HG03469 (cell line): ENCODE measurements at regions not wholly inside any gene's neighbourhood (a gene's known extent, or its start where the extent isn't known, plus 50 kb on each side); places are given as distances from the start of the nearest gene placed in this dataset.
"Not testable (repeated sequence)": the region's sequence is repeated elsewhere in the genome, so short reads cannot be mapped to it uniquely, and the experiment has no call there.

Experiments used
- ATAC-seq: cut with Tn5 transposase; IDR thresholded peaks from one replicate; pipeline ENCODE4 v1.9.1; 2021; ENCODE audit warnings: mild to moderate bottlenecking, moderate library complexity, moderate number of reproducible peaks; ENCODE audit not compliant: unreplicated experiment

DNA sequence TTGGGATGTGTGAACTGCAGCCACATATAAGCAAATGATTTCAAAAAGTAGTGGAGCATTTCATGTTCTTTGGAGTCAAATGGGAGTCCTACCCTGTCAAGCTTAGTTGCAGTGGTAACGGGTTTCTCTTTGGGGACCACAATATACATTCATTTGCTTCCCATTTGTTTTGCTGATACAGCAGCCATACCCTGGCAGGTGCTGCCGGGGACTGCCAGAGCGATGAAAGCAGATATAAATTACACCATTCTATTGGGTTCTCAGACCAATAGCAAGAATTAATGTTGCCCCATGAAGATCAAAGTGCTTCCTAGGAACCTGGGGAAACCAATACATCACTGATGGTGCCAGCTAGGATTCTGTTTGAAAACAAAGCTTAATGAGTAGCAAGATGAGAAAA is 1621.5 kb upstream of the FLRT2 start:
- no peak for ATAC-seq

DNA sequence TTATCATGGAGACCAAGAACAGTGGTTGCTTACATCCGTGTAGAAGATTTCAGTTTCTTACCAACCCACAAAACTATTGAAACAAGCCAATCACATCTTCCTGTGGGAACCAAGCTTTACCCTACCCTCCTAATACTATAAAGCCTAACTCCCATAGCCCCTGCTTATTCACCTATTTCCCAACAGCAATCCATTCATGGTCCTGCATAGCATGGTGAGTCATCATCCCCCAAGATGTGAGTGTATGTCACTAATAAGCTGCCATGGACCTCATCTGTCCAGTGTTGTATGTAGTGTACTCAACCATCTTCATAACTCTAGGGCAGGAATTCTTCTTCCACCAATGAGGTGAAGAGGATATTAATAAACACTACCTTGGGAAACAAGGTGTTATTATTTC is 1620.4 kb upstream of the FLRT2 start:
- no peak for ATAC-seq

DNA sequence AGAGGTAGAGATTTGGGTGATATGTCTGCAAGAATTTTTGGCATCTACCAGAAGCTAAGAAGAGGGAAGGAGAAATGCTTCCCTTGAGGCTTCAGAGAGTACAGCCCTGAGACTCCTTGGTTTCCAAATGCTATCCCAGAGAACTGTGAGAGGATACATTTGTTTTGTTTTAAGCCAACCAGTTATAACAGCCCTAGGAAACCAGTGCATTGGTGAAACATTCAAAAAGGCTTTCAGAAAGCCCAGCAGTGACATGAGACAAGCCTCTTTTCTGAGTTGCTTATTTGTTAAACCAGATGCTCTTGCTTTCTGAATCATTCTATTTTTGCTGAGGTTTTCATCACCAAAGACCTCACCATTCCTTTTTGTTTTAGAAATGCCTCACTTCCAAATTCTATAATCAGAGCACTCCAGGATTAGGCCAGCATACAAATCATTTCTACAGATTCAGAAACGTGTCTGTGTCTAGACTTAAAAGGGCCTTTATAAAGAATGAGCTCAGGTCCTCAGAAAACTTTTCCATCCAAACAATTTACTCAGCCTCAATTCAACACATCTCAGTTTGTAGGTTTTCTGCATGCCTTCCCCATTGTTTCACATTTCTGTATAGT is 1617.8 kb upstream of the FLRT2 start:
- ATAC-seq: no peak

DNA sequence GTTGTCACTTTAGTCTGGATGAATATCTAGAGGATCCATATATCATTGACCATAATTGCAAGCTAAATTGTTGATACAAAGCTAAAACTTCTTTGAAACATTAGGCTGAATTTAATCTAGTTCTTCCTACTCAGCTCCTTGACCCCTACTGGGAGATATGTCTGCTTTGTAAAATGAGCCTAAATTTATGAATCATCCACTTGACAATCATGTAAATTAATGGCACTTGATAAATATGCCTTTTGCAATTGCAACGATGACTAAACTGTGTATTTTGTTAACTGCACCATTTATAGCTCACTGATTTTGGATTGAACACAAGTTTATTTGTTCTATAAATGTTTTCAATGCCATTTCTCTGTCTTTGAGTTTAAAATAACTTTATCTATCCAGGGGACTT is 1616.5 kb upstream of the FLRT2 start:
- no peak for ATAC-seq

DNA sequence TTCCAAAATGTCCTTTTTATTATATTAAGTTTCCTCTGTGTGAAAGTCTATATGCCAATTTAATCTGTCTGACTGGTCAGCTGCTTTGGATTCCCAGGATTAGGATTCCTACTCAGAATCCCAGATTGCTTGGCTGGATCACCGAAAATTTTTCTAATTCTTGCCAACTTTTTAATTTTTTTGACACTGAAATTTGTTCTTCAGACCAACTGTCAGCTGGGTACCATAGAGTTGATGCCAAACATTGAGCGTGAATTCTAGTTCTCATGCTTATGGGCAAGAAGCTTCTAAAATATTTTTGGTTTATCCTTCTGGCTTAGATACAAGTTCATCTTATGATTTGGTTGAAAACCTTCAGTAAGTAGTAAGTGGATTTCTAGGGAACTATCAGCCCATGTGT is 1611.4 kb upstream of the FLRT2 start:
- ATAC-seq: no peak

DNA sequence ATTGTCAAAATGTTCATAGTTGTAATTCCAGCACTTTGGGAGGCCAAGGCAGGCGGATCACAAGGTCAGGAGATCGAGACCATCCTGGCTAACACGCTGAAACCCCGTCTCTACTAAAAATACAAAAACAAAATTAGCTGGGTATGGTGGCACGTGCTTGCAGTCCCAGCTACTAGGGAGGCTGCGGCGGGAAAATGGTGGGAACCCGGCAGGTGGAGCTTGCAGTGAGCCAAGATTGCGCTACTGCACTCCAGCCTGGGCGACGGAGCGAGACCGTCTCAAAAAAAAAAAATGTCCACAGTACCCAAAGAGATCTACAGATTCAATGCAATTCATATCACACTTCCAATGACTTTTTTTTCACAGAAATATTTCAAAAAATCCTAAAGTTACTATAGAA is 1610.3 kb upstream of the FLRT2 start:
- ATAC-seq: not testable (repeated sequence)

DNA sequence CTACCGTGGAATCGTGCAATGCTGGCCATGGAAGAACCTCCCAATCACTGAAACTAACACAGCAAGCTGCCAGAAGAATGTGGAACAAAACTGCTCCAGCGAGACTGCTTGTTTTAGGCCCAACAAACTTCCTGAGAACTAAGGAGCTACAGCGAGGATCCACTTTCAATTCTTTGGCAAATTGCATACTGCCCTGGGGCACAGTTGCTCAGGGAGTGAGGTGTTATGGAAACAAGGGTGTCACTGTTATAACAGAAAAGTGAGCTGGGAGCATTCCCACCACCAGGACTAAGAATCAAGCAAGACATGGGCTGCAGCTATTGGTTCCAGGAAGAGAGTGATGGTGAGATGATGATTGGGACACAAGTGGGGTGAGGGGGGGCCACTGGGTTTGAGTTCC is 1606.1 kb upstream of the FLRT2 start:
- ATAC-seq: no peak

DNA sequence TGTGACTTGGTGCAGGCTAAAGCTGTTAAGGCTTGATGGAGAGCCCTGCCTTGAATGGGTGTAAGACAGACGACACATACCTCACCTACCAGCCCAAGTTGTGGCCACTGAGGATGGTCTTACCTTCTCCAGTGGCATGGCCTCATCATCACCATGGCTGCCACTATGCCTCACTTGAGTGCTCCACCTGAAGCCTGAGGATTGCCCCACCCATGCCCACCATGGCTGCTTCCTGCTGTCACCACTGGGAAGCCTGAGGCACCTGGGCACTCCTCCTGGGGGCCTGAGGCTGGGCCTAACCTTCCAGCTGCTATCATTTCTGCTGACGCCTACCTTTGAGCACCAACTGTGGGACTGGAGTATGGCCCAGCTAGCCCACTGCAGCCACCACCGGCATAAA is 1605.7 kb upstream of the FLRT2 start:
- no peak for ATAC-seq

DNA sequence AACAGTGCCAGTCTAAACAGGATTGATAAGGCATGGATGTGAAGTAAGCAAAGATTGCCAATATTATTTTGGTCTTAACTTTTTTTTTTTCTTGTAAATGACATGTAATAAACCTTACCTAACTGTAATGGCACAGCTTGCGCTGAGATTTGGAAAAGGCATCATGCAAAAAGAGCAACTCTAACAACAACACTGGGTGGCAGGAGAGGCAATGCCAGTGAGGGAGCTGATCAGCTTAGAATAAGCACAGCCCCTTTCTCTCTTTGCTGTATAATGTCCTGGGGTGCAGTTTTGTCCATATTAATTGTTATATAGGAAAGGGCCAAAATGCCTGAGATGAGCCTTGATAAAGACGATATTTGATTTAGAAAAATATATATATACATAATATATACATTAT is 1589.7 kb upstream of the FLRT2 start:
- no peak for ATAC-seq

DNA sequence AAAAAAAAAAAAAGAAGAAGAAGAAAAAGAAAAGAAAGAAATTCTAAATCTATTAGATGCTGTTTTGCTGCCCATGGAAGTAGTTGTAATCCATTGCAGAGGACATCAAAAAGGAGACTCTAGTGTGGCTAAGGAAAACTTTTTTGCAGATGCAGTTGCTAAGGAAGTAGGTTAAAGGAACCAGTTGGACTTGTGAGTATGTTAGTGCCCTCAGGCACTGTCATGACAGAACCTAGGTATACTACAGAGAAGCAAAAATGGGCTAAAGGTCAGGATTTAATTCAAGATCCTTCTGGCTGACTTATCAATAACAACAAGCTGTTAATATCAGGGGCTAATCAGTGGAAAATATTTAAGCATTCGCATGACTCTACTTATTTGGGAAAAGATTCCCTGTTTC is 1571.6 kb upstream of the FLRT2 start:
- no peak for ATAC-seq

DNA sequence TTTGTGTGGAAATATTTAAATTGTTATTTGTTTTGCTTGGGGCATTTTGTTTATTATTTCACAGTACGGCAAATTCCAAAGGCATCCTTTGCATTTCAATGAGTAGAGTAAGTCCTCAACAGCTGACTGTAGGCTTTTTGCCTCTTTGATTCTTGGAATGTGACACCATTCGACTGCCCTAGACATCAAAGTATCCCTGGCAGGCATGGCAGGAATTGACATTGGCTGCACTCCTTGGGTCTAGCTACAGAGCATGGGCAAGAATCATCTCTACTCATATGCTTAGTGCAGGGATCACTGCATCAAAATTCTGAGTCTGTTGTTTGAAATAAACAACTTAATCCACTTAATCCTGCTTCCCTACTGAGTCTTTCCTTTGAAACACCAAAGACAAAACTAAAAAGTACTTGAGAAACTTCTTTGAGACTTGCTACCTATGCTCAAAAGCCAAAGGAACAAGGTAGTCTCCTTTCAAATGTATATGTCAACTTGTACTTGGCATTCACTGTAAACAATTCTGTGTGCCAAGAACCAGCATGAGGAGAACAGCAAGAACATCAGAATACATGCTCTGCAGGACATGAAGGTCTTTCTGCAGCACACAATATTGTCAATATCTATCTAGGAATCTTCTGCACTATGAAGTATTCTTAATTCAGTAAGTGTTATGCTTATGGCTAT is 1569.0 kb upstream of the FLRT2 start:
- ATAC-seq: no peak

DNA sequence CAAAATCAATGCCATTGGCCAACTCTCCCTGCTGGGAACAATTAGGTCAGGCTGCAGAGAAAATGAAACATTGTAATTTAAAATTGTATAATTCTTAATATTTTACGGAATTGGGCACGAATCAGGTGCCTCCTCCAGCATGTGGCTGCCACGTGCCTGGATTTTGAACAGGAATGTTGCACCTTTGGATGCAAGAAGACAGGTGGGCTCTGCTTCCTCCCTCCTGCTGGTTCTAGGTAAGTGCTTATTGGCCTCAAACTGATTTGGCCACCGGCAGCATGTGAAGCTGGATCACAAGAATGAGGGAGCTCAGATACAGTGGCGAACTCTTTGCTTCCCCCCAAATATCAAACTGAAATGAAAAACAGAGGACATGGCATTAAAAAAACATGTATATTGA is 1559.9 kb upstream of the FLRT2 start:
- ATAC-seq: no peak

DNA sequence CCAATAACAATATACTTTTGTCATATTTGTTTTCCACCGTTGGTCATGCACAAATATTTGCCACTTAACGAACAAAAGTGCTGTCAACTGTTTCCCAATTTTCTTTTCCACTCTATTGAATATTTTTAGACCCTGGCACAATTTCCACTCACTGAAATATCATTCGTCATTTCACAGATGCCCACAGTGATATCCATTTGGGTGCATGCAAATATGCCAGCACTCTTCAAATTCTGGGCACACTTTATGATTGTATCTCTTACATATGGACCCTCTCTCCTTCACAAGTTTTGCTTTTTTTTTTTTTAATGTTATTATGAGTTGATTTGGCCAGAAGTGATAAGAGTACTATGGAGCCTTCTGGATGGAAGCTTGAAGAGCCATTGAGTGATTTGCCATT is 1557.3 kb upstream of the FLRT2 start:
- no peak for ATAC-seq

DNA sequence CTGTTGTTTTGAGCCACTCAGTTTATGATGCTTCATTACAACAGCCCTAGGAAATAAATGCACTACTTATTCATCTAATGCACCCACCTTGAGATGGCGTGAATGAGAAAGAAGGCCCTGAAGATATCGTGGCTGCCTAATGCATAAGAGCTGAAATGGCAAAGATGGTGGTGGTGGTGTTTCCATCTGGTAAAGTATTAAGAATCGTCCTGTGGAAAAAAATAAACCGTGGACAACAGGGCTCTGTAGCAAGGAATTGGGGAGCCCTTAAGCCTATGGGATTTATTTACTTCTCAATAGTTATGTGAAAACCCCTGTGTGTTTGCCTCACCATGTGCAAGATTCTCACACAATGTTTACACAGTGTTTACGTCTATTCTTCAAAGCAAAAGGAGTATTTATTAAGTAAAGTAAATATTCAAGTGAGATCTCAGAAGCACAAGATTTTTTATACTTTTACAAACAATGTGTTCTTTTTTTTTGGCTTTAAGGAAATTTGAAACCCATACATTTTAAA is 1555.2 kb upstream of the FLRT2 start:
- no peak for ATAC-seq

DNA sequence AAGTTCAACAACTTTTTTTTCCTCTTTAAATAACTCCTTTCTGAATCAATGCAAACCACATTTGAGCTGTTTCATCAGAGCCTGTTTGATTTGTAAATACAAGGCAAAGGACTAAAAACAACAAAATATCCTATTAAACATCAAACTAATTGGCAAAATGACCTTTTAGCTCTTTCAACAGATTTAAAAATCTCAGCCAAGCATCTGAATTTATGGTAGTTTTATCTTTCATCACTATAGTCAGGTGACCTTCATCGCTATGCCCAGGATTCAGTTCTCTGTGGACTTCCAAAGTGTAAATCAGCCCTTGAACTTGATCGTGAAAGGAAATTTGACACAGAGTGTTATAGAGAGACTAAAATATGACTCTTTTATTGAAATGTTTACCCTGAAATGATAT is 1554.5 kb upstream of the FLRT2 start:
- ATAC-seq: no peak

DNA sequence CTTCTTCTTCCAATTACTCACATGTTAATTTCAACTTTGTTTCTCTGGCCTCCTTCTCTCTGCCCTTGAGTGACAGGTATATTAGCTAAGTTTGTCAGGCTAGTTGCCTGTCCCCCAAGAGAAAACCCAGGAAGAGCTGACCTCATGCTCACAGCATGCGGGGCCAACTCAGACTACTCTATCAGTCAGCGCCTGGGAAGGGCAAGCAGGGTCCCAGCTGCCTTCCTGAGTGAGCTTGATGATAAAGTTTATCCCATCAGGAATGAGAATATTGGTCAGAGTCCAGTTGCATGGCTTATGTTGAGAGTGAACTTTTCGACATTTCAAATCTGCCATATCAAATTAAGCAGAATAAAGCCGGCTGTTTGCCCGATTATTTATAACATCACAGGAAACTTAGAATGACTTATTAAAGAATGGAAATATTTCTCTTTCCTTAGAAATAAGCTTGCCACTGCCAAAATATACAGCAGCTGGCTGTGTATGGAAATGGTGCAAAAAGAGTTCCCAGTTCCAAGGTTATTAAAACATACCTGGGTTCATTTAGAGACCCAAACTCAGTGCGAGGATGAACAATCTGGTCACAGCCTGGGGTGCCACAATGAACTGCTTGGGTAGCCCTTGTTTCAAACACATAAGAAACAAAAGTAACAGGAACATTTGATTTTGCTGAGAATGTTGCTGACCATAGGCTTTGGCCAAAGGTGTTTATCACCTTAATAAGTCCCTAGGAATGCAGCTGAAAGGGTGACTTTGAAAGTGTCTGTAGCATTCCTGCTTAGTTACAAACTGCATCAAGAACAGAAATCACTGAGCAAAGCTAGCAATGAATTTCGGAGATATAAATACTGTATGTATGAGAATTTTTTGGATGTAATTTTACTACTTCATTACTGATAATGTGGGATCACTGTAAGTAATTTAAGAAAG is 1553.8 kb upstream of the FLRT2 start:
- no peak for ATAC-seq

DNA sequence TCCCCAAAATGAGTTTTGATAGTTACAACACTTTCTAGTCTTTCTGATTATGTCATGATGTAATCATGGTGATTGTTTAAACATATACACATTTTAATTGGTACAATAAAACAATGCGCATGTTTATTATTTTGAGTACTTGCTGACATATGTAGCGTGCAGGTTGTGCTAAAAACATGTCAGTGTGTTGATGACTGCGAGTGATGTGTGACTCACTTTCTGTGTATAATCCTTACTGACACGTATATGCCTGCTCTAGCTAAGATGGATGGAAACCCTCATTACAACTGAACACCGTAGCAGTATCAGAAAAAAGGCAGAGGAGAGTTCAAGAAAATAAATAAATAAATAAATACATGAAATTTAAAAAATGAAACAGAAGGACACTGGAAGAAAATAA is 1552.4 kb upstream of the FLRT2 start:
- no peak for ATAC-seq

DNA sequence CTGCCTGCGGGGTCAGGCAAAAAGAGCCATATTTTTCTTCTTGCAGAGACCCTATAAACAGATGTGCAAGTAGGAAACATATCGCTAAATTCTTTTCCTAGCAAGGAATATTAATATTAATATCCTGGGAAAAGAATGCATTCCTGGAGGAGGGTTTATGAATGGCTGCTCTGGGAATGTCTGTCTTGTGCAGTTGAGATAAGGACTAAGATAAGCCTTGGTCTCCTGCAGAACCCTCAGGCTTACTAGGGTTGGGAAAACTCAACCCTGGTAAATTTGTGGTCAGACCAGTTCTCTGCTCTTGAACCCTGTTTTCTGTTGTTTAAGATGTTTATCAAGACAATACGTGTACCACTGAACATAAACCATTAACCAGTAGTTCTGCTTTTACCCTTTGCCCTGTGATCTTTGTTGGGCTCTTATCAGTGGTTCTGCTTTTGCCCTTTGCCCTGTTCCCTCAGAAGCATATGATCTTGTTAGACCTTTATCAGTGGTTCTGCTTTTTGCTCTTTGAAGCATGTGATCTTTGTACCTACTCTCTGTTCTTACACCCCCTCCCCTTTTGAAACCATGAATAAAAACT is 1548.2 kb upstream of the FLRT2 start:
- ATAC-seq: not testable (repeated sequence)

DNA sequence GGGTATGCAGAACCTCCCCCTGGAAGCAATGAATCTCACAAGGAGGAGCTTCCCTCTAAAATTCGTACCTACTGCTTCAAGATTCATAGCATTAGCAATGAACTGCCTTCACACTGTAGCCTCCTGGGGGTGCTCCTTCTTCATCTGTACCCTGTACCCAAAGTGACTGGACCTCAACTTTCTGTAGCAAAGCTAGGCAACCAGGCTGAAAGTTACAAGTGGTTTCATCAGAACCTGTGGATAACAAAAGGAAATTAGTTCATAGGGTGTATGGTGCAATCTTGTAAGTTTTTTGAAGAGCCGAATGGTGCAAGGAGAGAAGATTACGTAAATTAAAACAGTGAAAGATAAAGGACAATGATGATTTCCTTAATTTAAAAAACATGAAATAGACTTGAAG is 1541.7 kb upstream of the FLRT2 start:
- ATAC-seq: no peak

DNA sequence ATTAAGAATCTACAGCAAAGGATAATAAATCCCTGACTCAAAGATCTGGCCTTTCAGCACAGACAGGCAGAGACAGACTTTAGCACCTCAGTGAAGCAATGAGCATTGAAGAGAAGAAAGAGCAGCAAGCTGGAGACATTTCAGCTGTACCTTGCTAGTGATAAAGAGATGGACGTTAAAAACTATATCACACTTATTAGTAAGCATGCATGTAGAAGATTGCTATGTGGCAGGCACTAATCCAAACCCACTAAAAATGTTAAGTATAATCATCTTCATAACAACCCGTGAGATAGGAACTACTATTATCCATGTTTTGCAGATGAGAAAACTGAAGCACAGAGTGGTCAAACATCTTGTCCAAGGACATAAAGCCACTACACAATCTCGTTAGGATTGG is 1538.3 kb upstream of the FLRT2 start:
- no peak for ATAC-seq

DNA sequence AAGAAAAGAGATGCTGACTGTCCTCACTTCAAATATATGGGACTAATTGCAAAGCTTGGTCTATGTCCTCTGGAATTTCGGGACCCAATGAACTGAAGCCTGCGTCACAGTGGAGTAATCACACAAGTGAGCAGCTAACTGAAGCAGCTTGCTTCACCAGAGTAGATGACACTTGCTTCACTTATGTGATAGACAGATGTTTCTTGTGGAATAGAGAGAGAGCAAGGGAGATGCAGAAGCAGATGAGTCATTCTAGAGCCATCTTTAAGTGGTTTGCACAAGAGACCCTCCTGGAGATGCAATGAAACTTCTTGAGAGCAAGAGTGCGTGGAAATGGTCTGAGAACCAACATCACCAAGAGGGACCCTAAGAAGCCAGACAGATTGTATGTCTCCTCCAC is 1537.1 kb upstream of the FLRT2 start:
- no peak for ATAC-seq
